Suppressor macrophage treated with lipopolysaccharide for 4 hours (primary cell): ENCODE measurements at regions not wholly inside any gene's neighbourhood (a gene's known extent, or its start where the extent isn't known, plus 50 kb on each side); places are given as distances from the start of the nearest gene placed in this dataset.
"Not testable (repeated sequence)": the region's sequence is repeated elsewhere in the genome, so short reads cannot be mapped to it uniquely, and the experiment has no call there.

Experiments used
- DNase-seq: peaks from one replicate; pipeline ENCODE4 v3.0.0-alpha.2; 2020

GRCh38 chr4:137825505-137825904 lies 293.2 kb upstream of the PCDH18 start:
- no peak for DNase-seq

GRCh38 chr4:137823007-137823406 lies 290.7 kb upstream of the PCDH18 start:
- no peak for DNase-seq

- peak; percentile 15 for DNase-seq
These were observed 287.7 kb upstream of the PCDH18 start for GRCh38 chr4:137819964-137820383.

- no peak for DNase-seq
These were observed 280.0 kb upstream of the PCDH18 start for GRCh38 chr4:137812258-137812657.

- DNase-seq = no peak
These were observed 274.1 kb upstream of the PCDH18 start for GRCh38 chr4:137806420-137806819.

- no peak for DNase-seq
These were observed 272.7 kb upstream of the PCDH18 start for GRCh38 chr4:137804906-137805495.

GRCh38 chr4:137800861-137801260 lies 268.6 kb upstream of the PCDH18 start:
- DNase-seq = no peak

- no peak for DNase-seq
These were observed 262.5 kb upstream of the PCDH18 start for GRCh38 chr4:137794764-137795254.

- DNase-seq = not testable (repeated sequence)
These were observed 257.0 kb upstream of the PCDH18 start for GRCh38 chr4:137789263-137789662.

GRCh38 chr4:137783923-137784322 lies 251.6 kb upstream of the PCDH18 start:
- not testable (repeated sequence) for DNase-seq

- DNase-seq = no peak
These were observed 243.4 kb upstream of the PCDH18 start for GRCh38 chr4:137775701-137776100.

GRCh38 chr4:137774501-137774900 lies 242.2 kb upstream of the PCDH18 start:
- DNase-seq = no peak

GRCh38 chr4:137768881-137769280 lies 236.6 kb upstream of the PCDH18 start:
- DNase-seq = peak; percentile 52

- DNase-seq = peak; percentile 11
These were observed 235.9 kb upstream of the PCDH18 start for GRCh38 chr4:137768196-137768595.

GRCh38 chr4:137762591-137762990 lies 230.3 kb upstream of the PCDH18 start:
- no peak for DNase-seq

- DNase-seq = no peak
These were observed 222.6 kb upstream of the PCDH18 start for GRCh38 chr4:137754652-137755471.

- no peak for DNase-seq
These were observed 217.2 kb upstream of the PCDH18 start for GRCh38 chr4:137749466-137749865.

- no peak for DNase-seq
These were observed 216.3 kb upstream of the PCDH18 start for GRCh38 chr4:137748616-137749015.

GRCh38 chr4:137740141-137740540 lies 207.8 kb upstream of the PCDH18 start:
- DNase-seq = no peak

- DNase-seq = no peak
These were observed 207.1 kb upstream of the PCDH18 start for GRCh38 chr4:137739391-137739790.

GRCh38 chr4:137738375-137738990 lies 206.2 kb upstream of the PCDH18 start:
- DNase-seq = no peak

- no peak for DNase-seq
These were observed 203.3 kb upstream of the PCDH18 start for GRCh38 chr4:137735561-137736104.
